HepG2 (cell line): ENCODE measurements at regions not wholly inside any gene's neighbourhood (a gene's known extent, or its start where the extent isn't known, plus 50 kb on each side); places are given as distances from the start of the nearest gene placed in this dataset.

Source experiments
- ATAC-seq: fragments of 200-7000 bp; cut with Tn5 transposase; 3 replicates; pipeline ENCODE4 v1.9.1; 2020; ENCODE audit warnings: mild to moderate bottlenecking, moderate library complexity
- BruUV-seq: library from RNA; stranded (reverse); fragments of 400-500 nt; replicated peaks from 2 replicates; lab custom pipeline; 2021; lab: Mats Ljungman, UMichigan
- CTCF ChIA-PET: fragments of 300-600 bp; formaldehyde crosslinking; extraction: SDS; loops from one replicate; lab custom pipeline; 2021; ENCODE audit warnings: low total read pairs, inconsistent platforms, low intra/inter-chr PET ratio; lab: Yijun Ruan, JAX
- POLR2A ChIA-PET: fragments of 350-600 bp; sonication (Branson Sonifier 250); formaldehyde crosslinking; loops from one replicate; lab custom pipeline; 2020; ENCODE audit warnings: antibody characterized with exemption, inconsistent platforms; lab: Yijun Ruan, JAX
- DNase-seq: peaks from one replicate; pipeline ENCODE4 v3.0.0-alpha.2; 2015; ENCODE audit warnings: low spot score
- FAIRE-seq: peaks from 3 replicates; lab custom pipeline; 2011; peaks lifted over from hg19 to GRCh38; lab: Jason Lieb, UNC
- H2AFZ ChIP-seq: one replicate; pipeline ENCODE4 v1.6.1; 2011; ENCODE audit warnings: low read length, inconsistent platforms
- H3K27ac ChIP-seq: fragments of 300-600 bp; 3 replicates; pipeline ENCODE4 v1.8.0; 2011; ENCODE audit warnings: mixed run types, mild to moderate bottlenecking, mixed read lengths, low read length, inconsistent platforms; ENCODE audit not compliant: insufficient read depth; ENCODE audit errors: extremely low read length
- H3K27me3 ChIP-seq, 2 experiments: fragments of 200-600 bp in 1 of 2; 2 replicates in 1 of 2; 3 replicates in 1 of 2; pipeline versions ENCODE4 v1.6.0 to v1.8.0; 2011; ENCODE audit warnings: low read length in 2 of 2, mild to moderate bottlenecking in 2 of 2, moderate library complexity in 2 of 2, inconsistent platforms in 1 of 2; ENCODE audit not compliant: insufficient read depth in 2 of 2, control insufficient read depth in 1 of 2
- H3K36me3 ChIP-seq, 2 experiments: fragments of 200-600 bp in 1 of 2; replicated peaks in 1 of 2; 2 replicates in 1 of 2; 3 replicates in 1 of 2; pipeline versions ENCODE4 v1.5.1 to v1.8.0; 2011; ENCODE audit warnings: low read length in 2 of 2, inconsistent platforms in 1 of 2; ENCODE audit not compliant: insufficient read depth in 2 of 2, control insufficient read depth in 1 of 2
- H3K4me1 ChIP-seq: 2 replicates; pipeline ENCODE4 v1.5.1; 2012; ENCODE audit warnings: low read length, inconsistent platforms; ENCODE audit not compliant: insufficient read depth
- H3K4me2 ChIP-seq: 2 replicates; pipeline ENCODE4 v1.6.0; 2011; ENCODE audit warnings: low read depth, low read length, inconsistent platforms
- H3K4me3 ChIP-seq, 3 experiments: fragments of 200-600 bp in 1 of 3; sonication (generic), shearing (Covaris generic) in 1 of 3; replicated peaks in 1 of 3; 2 replicates each; pipeline ENCODE4 v1.5.1; 2011 to 2016; ENCODE audit warnings: low read length in 3 of 3, inconsistent platforms in 2 of 3, low read depth in 2 of 3, mild to moderate bottlenecking in 2 of 3, control low read depth in 1 of 3, mixed read lengths in 1 of 3; ENCODE audit not compliant: insufficient read depth in 1 of 3
- H3K79me2 ChIP-seq: one replicate; pipeline ENCODE4 v1.6.1; 2011; ENCODE audit warnings: low read length, inconsistent platforms; ENCODE audit not compliant: insufficient read depth
- H3K9ac ChIP-seq: 2 replicates; pipeline ENCODE4 v1.6.0; 2011; ENCODE audit warnings: mild to moderate bottlenecking, low read depth, low read length, inconsistent platforms; ENCODE audit not compliant: insufficient read depth
- H3K9me3 ChIP-seq: 2 replicates; pipeline ENCODE4 v1.5.1; 2012; ENCODE audit warnings: mild to moderate bottlenecking, low read length
- H4K20me1 ChIP-seq: 2 replicates; pipeline ENCODE4 v1.6.0; 2011; ENCODE audit warnings: inconsistent platforms, mild to moderate bottlenecking, low read length, moderate library complexity; ENCODE audit not compliant: insufficient read depth
- KLF6 ChIP-seq: IDR thresholded peaks from 2 replicates; pipeline ENCODE4 v1.8.0; 2016; ENCODE audit warnings: missing biosample characterization, missing genetic modification reagents
- MTF2 ChIP-seq: sonication (generic); formaldehyde crosslinking; IDR thresholded peaks from 2 replicates; pipeline ENCODE4 v1.5.0; 2020; ENCODE audit warnings: missing genetic modification reagents, borderline replicate concordance
- POLR2A ChIP-seq, 2 experiments: IDR thresholded peaks; 2 replicates each; pipeline ENCODE4 v1.6.1; 2011; ENCODE audit warnings: low read depth in 2 of 2, low read length in 2 of 2, mild to moderate bottlenecking in 1 of 2, moderate library complexity in 1 of 2; ENCODE audit not compliant: insufficient read depth in 1 of 2
- STAG1 ChIP-seq: sonication (generic); formaldehyde crosslinking; IDR thresholded peaks from 2 replicates; pipeline ENCODE4 v1.4.0; 2020; ENCODE audit warnings: missing genetic modification reagents
- TGIF2 ChIP-seq: IDR thresholded peaks from 2 replicates; pipeline ENCODE4 v1.6.1; 2016; ENCODE audit warnings: control low read depth, missing compliant biosample characterization
- ZNF121 ChIP-seq: sonication (generic); formaldehyde crosslinking; IDR thresholded peaks from 2 replicates; pipeline ENCODE4 v1.5.0; 2020; ENCODE audit warnings: mild to moderate bottlenecking, missing genetic modification reagents
- WGBS: methylation state at CpG from one replicate; pipeline ENCODE4 v1.1.6; 2017; ENCODE audit warnings: low lambda C conversion rate; 5-methylcytosine and 5-hydroxymethylcytosine counted together
- in situ Hi-C: cut with HindIII; loops from 2 replicates; pipeline ENCODE4 v1.10.0; 2017; ENCODE audit warnings: low pct_unique_long_range_greater_than_20kb; ENCODE audit not compliant: extremely low pct_ligation_motif_present
- intact Hi-C: fragments of 100-400 bp; cut with micrococcal nuclease; formaldehyde crosslinking; loops from one replicate; pipeline ENCODE4 v1.10.0; 2022; ENCODE audit not compliant: unreplicated experiment
- TF ChIP-seq, protein P1 (sequence below): sonication (generic); formaldehyde crosslinking; IDR thresholded peaks from 2 replicates; pipeline ENCODE4 v1.5.0; 2020; ENCODE audit warnings: mild to moderate bottlenecking, missing genetic modification reagents, moderate library complexity
- TF ChIP-seq, protein P2 (sequence below): sonication (generic); formaldehyde crosslinking; IDR thresholded peaks from 2 replicates; pipeline ENCODE4 v1.4.0; 2020; ENCODE audit warnings: missing genetic modification reagents
- TF ChIP-seq, protein P3 (sequence below): sonication (generic); formaldehyde crosslinking; conservative IDR thresholded peaks from 2 replicates; pipeline ENCODE4 v1.8.1; 2023; ENCODE audit warnings: missing genetic modification reagents

DNA sequence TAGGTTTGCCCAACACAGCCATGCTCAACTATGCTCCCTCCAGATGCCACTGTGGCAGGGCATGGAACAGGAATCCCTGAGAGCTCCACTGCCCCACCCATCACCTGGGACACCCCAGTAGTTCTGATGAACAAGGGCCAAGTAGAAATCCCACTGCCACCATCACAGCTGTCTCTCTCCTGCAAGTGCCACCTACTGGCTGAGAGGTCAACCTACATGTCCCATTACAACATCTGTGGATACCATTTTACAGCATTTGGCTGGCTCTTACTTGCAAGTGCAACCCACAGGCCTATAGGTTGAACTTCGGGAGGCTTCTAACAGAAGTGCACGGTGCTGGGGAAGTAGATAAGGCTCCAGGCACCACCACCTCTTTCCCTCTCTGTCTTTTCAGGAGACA is 142.5 kb downstream of the CXXC4 start:
- no peak overlapping the region for H3K9ac ChIP-seq
- ATAC-seq (peak; percentile 46; the same call in 2 of the 3 replicates), DNase-seq (peak; percentile 4), FAIRE-seq (no peak)
- 17% methylated on average over 2 of the region's 2 CpGs for WGBS
- no peaks in the 10 kb centered on the region for H3K4me1 ChIP-seq
- H3K36me3 ChIP-seq = no peaks in the 10 kb centered on the region
- BruUV-seq = no TSS peak
- intact Hi-C loops = loop anchor here (10.0 kb wide), 1 partner anchor 287 kb away; no protein-coding TSS in a partner anchor
- H3K4me2 ChIP-seq = no peak overlapping the region
- in situ Hi-C loops = no loop called here
- H3K27me3 ChIP-seq = no peaks in the 10 kb centered on the region
- H3K27ac ChIP-seq = no peak overlapping the region
- no peak for TF ChIP-seq POLR2A (IDR thresholded peaks at IDR 0.05; ENCODE audit: insufficient read depth in 1 of 2, low read depth in 2 of 2, low read length in 2 of 2)
- TF ChIP-seq, protein P1, sequence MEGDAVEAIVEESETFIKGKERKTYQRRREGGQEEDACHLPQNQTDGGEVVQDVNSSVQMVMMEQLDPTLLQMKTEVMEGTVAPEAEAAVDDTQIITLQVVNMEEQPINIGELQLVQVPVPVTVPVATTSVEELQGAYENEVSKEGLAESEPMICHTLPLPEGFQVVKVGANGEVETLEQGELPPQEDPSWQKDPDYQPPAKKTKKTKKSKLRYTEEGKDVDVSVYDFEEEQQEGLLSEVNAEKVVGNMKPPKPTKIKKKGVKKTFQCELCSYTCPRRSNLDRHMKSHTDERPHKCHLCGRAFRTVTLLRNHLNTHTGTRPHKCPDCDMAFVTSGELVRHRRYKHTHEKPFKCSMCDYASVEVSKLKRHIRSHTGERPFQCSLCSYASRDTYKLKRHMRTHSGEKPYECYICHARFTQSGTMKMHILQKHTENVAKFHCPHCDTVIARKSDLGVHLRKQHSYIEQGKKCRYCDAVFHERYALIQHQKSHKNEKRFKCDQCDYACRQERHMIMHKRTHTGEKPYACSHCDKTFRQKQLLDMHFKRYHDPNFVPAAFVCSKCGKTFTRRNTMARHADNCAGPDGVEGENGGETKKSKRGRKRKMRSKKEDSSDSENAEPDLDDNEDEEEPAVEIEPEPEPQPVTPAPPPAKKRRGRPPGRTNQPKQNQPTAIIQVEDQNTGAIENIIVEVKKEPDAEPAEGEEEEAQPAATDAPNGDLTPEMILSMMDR = peak; percentile 20; the same call in 1 of the 2 replicates
- TF ChIP-seq STAG1 (CRISPR knock-in tag) = peak; percentile 24; the same call in 1 of the 2 replicates
- peaks cover 56% of the 10 kb centered on the region for H3K9me3 ChIP-seq
- ChIA-PET POLR2A (no interaction called here), CTCF (no interaction called here)
- H2AFZ ChIP-seq = no peak overlapping the region
- no peaks in the 10 kb centered on the region for H4K20me1 ChIP-seq
- no peaks in the 10 kb centered on the region for H3K79me2 ChIP-seq
- no peak overlapping the region for H3K4me3 ChIP-seq

DNA sequence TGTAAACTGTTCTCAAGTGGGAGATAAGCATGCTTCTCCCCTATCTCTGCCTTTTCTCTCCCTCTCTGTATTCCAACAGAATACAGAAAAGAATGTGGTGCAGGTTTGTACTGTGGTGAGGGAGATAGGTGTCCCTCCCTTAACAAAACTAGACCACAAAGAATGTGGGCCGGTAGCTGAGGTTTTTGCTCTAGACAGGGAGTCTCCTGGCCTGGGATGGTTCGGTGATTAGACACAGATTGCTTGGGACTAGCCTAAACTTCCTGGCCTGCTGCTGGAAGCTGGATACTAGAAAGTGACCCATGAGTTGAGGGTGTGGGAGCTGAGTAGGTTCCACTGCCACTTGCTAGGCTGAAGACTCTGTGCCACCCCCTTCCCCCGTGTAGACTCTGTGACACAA is 143.0 kb downstream of the CXXC4 start:
- peaks cover 51% of the 10 kb centered on the region for H3K9me3 ChIP-seq

More for the DNA sequence above, 143.0 kb downstream of the CXXC4 start:
- Histone ChIP-seq H3K4me1 (no peaks in the 10 kb centered on the region), H3K4me3 (no peak overlapping the region), H3K4me2 (no peak overlapping the region), H3K27me3 (no peaks in the 10 kb centered on the region), H3K36me3 (no peaks in the 10 kb centered on the region), H3K27ac (no peak overlapping the region), H3K79me2 (no peaks in the 10 kb centered on the region), H4K20me1 (no peaks in the 10 kb centered on the region), H3K9ac (no peak overlapping the region), H2AFZ (no peak overlapping the region)
- 15% methylated on average over 3 of the region's 3 CpGs for WGBS
- no TSS peak for BruUV-seq
- POLR2A ChIA-PET = no interaction called here
- TF ChIP-seq, protein P2, sequence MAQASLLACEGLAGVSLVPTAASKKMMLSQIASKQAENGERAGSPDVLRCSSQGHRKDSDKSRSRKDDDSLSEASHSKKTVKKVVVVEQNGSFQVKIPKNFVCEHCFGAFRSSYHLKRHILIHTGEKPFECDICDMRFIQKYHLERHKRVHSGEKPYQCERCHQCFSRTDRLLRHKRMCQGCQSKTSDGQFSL (CRISPR knock-in tag) = no peak
- no peak for TF ChIP-seq TGIF2 (CRISPR knock-in tag)
- TF ChIP-seq, protein P3, sequence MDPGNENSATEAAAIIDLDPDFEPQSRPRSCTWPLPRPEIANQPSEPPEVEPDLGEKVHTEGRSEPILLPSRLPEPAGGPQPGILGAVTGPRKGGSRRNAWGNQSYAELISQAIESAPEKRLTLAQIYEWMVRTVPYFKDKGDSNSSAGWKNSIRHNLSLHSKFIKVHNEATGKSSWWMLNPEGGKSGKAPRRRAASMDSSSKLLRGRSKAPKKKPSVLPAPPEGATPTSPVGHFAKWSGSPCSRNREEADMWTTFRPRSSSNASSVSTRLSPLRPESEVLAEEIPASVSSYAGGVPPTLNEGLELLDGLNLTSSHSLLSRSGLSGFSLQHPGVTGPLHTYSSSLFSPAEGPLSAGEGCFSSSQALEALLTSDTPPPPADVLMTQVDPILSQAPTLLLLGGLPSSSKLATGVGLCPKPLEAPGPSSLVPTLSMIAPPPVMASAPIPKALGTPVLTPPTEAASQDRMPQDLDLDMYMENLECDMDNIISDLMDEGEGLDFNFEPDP (CRISPR knock-in tag) = no peak
- TF ChIP-seq KLF6 (CRISPR knock-in tag) = no peak
- no peak for TF ChIP-seq MTF2 (CRISPR knock-in tag)
- TF ChIP-seq ZNF121 (CRISPR knock-in tag) = no peak
- ATAC-seq (no peak), DNase-seq (no peak), FAIRE-seq (no peak)
- in situ Hi-C loops = no loop called here
- intact Hi-C loops = loop anchor here (10.0 kb wide), 1 partner anchor 287 kb away; no protein-coding TSS in a partner anchor
- CTCF ChIA-PET = no interaction called here
